Epithelial cell of prostate (primary cell): ENCODE measurements at regions not wholly inside any gene's neighbourhood (a gene's known extent, or its start where the extent isn't known, plus 50 kb on each side); places are given as distances from the start of the nearest gene placed in this dataset.

Experiments
- DNase-seq: peaks from one replicate; pipeline ENCODE4 v3.0.0-alpha.2; 2011; ENCODE audit warnings: low read depth, low spot score
- H3K27ac ChIP-seq: fragments of 450-650 bp; 2 replicates; pipeline ENCODE4 v1.5.1; 2017; ENCODE audit warnings: mild to moderate bottlenecking

DNA sequence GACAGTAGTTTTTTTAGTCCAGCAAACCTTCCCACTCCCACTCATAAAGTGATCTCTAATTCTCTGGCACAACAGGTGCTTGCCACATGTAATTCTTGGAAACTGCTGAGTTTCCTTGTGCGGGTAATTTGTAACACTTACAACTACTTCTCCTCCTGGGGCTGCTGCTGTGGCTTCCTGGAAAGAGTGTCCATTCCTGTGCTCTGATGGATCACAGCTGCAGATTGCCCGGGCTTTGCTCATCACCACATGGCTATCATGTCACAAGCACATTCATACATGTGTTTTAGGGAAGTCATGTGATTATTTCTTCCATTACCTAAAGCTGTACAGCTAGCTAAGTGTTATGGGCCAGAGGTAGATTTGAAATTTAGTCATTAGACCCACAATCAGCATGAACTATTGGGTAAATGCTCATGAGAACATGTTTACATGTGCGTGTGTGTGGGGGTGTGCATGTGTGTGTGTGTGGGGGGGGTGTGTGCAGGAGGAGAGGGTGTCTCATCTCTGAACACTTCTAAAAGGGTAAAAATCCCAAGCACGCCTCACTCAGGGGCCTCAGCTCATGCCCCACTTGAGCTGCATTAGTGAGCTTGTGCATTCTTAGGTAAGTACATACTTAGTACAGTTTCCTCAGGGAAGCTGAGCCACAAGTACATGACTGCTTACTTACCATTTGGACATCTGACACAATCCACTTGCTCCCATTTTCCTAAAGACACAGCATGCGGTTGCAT lies 118.1 kb upstream of the CCDC112 start:
- peak overlapping the region; percentile 71 for H3K27ac ChIP-seq
- DNase-seq: no peak

DNA sequence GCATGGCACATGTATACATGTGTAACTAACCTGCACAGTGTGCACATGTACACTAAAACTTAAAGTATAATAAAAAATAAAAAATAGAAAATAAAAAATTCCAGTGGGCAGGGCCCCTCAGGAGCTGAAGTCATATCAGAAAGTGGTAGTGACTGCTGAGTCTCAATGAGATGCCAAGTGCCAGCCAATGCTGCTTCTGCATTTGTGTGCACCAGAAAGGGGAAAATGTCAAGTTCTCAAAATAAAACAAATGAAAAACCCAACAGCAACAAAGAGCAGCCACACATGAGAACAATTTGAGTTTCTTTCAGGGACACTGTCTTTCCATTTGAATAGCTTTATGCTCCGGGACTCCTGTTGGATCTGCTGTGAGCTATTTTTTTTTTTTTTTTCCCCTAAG lies 117.2 kb upstream of the CCDC112 start:
- no peak overlapping the region for H3K27ac ChIP-seq
- DNase-seq: no peak

DNA sequence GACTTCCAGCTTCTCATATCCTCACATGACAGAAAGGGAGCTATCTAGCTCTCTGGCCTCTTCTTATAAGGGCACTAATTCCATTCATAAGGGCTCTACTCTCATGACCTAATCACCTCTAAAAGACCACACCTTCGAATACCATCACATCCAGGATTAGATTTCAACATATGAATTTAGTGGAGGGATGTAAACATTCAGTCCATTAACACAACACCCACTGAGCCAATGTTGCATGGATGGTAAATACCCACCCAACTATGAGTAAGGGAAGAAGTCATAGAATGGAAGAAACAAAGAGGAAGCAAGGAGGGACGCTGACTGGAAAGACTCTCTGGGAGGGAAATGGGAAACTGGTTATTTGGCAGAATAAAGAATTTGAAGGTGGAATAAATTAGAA lies 112.6 kb upstream of the CCDC112 start:
- no peak for DNase-seq
- no peak overlapping the region for H3K27ac ChIP-seq

DNA sequence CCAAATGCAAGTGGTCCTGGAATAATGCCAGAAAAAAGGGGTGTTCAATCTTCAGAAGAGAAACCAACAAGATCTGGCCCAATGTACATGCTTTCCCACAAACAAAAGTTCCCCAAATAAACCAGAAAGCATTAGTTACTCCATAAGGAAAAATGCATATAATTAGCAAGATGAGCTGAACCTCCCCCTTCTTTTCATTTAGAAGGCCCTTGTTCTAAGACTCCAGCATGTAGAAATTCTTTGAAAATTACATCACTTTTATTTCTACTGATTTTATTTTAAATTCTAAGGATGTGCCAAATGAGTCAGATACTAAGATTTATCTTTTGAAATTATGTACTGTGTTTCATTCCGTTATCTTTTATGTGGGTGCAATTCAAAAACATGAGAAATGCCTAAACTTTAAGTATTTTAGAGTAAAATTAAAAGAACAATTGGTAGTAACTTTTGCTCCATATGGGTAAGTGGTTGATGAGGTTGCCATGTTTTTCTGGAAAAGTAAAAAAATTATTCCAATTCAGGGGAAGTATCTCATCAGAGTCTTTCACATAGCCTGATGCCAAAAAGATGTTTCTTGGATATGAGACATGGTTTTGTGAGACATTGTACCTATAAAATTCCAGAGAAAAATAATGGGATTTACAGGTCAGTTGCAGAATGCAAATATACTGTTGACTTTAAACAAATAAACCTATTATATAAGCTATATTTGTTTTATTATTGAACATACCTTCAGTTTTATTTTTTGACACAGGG lies 106.5 kb upstream of the CCDC112 start:
- H3K27ac ChIP-seq: no peak overlapping the region
- DNase-seq: no peak

DNA sequence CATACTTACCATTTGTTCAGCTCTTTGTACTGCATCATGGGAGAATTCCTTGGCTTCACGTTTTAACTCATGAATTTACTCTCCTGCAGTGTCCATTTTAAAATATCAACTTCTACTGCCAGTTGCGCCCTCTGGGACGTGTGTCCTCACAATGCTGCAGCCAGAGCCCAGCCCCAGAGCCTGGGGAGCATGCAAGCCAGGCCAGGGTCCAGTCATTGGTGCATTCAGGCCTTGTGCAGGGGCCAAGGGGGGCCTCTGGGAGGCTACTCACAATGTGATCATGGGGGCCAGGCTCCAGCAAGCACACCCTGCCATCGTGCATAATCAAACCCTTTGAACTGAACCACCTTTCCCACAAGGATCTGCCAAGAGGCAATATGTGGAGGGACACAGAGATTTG lies 105.6 kb upstream of the CCDC112 start:
- DNase-seq: no peak
- H3K27ac ChIP-seq: no peak overlapping the region

DNA sequence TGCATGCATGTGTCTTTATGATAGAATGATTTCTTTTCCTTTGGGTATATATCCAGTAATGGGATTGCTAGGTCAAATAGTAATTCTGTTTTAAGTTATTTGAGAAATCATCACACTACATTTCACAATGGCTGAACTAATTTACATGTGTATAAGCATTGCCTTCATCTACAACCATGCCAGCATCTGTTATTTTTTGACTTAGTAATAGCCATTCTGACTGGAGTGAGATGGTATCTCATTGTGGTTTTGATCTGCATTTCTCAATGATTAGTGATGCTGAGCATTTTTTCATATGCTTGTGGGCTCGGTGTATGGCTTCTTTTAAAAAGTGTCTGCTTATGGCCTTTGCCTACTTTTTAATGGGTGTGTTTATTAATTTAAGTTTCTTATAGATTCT lies 102.3 kb upstream of the CCDC112 start:
- peak; percentile 52 for DNase-seq
- no peak overlapping the region for H3K27ac ChIP-seq

DNA sequence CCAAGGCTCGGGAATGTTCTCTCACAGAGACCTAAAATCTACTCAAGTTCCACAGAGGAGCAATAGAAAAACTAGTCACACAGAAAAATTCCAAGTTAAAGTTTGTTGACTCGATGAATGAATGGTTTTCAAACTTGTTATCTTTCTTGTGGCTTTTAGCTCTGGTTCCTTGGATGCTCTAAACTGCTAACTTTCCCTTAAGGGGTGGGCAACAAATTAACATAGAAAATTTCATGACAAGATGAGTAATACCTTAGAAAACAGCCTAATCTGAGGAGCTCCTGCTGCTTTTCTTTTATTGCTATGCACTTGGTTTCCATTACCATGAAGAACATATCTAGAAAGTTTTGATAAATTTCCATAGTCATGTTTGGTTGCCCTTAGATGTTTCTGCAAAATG lies 100.2 kb upstream of the CCDC112 start:
- DNase-seq: no peak
- no peak overlapping the region for H3K27ac ChIP-seq

DNA sequence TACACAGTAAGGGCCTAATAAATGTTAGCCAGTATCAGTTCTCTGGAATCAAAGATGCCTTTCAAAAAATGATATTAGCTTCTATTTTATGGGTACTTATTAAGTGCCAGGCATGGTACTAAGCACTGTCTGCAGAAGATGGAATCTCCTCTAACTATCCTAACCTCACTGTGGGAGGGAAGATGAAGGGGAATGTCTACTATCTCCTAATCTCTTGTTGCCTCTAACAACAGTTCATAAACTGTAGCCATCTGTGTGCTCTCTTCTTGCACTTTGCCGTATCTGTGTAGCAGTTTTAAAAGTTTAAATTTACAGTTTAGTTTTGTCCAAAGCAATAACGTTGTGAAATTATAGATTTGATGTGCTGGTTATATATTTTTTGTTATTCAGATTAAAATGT lies 99.6 kb upstream of the CCDC112 start:
- no peak overlapping the region for H3K27ac ChIP-seq
- no peak for DNase-seq

DNA sequence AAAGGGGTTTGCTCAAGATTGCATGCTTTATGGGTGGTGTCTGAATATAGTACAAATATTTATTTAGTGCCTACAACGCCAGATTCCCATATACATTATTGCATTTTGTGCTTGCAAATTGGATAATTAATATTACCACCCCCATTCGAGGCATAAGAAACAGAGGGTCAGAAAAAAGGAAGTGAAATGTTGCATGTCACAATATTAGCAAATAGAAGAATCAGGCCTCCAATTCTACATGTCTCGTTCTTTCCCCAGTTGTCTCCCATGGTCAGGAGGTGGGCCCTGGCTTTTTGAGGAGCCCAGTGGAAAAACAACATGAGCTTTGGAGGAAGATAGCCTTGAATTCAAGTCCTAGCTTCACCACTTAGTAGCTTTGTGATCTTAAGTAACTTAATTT lies 98.1 kb upstream of the CCDC112 start:
- H3K27ac ChIP-seq: no peak overlapping the region
- DNase-seq: no peak

DNA sequence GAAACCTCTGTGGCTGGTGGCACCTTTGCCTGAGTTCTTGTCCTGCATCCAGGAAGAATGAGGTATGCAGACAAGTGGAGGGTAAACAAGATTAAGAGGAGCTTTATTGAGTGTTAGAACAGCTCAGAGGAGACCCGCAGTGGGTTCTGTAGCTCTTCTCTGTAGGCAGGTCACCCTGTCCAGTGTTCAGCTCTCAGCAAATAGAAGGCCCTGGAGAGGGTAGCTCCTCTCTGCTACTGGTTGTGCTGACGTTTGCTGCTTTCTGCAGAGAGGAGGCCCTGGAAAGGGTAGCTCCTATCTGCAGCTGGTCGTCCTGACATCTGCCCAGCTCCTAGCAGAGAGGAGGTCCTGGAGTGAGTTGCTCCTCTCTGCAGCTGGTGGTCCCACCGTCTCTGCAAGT lies 96.8 kb upstream of the CCDC112 start:
- no peak for DNase-seq
- no peak overlapping the region for H3K27ac ChIP-seq

DNA sequence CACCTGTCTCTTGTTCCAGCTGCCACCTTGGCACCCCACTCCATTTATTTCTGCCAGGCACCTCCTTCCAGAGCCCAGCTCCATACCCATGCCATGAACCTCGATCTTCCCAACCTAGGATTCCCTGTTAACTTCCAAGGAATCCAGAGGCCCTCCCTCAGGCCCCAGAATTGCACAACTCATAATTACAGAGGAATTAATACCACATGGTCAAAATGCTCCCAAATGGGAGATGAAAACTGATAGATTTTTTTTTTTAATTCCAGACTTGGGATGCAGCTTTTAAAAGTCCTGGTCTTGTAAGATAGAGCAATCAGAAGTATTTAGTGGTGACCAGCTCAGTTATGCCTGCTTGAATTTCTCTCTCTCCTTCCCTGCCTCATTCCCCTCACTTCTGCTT lies 96.2 kb upstream of the CCDC112 start:
- H3K27ac ChIP-seq: no peak overlapping the region
- no peak for DNase-seq

DNA sequence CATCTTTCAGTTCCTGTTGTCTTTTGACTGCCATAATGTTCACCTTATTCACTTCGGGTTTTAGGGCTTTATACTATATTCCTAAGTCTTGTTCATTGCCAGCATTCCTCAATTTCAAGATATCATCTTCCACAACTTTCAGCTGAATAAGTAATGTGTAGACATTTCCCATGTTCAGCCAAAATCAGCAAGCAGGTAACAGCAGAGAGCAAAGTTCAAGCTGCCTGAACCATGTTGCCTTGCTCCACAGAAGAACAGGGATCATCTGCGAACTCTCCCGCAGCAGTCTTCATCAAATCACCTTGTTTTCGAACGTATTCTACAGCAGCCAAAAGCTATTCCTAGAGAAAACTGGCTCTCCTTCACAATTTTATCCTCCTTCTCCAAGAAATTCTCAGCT lies 95.3 kb upstream of the CCDC112 start:
- DNase-seq: no peak
- H3K27ac ChIP-seq: no peak overlapping the region

DNA sequence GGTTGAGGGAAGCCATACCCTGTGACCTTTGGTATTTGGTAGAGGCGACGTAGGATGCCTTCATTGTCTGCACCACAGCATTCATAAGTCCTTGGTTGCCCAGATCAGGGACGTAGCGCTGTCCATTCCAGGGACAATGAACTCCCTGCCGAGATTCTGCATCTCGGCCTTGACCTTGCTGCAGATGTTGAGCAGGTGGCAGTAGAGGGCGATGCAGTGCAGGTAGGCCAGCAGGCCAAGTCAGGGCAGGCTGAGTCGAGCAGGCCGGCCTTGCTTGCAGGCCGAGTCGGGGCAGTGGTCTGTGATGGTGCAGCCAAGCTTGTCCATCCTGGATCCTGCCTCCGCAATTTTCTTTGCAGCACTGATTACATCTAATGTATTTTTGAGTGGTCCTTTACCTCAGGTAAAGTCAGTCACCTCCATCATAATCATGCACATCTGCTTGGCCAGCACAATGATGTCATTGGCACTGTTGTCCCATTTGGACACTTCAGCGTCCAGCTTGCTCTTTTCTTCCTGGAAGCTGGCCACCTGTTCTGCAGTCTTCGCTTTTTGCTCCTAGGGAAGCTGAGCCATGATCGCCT lies 93.4 kb upstream of the CCDC112 start:
- DNase-seq: no peak
- no peak overlapping the region for H3K27ac ChIP-seq

DNA sequence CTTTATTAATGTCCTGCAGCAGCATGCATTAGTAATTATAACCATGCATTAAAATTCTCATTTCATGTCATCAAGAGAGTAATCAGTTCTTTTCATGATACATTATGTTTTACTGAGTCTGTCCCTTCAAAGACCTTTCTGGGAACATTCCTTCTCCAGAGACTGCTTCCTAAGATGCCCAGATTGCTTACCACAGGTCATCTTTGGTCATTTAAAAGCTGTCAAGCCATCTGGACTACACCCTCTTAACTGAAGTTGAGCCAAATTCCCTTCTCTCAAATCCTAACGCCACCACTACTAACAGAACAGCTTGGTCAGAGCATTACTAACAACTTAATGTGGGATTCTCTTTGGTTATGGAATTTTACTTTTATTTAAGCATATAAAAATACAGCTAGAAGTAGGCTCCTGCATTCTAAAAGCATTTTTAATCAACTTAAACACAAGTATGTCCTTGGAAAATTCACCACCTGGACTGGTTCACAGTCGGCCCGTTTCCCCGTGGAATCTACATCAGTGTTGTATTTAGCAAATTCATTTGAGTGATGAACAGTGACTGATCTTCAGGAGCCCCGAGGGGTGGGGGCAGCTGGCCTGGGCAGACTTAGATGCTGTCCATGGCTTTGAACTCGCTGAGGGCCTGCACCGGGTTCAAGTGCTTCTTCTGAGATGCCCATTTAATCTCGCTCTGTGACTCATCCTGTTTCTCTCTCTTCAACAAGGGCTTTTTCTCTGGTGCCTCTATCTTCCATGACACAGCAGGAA lies 92.8 kb upstream of the CCDC112 start:
- no peak for DNase-seq

DNA sequence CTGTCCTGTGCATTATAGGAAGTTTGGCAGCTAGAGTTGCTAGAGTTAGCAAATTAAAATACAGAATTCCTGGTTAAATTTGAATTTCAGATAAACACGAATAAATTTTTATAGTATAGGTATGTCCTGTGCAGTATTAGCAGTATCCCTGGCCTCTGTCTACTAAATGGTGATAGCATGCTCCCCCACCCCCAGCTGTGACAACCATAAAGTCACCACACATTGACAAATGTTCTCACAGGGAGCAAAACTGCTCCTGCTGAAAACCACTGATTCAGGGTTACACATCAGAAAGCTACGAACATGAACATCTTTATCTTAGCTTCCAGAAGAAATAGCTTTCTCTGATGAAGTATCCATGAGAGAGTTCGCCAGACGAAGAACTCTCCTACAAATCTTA lies 91.8 kb upstream of the CCDC112 start:
- no peak for DNase-seq
- H3K27ac ChIP-seq: no peak overlapping the region

More for the DNA sequence above, 92.8 kb upstream of the CCDC112 start:
- H3K27ac ChIP-seq: no peak overlapping the region

DNA sequence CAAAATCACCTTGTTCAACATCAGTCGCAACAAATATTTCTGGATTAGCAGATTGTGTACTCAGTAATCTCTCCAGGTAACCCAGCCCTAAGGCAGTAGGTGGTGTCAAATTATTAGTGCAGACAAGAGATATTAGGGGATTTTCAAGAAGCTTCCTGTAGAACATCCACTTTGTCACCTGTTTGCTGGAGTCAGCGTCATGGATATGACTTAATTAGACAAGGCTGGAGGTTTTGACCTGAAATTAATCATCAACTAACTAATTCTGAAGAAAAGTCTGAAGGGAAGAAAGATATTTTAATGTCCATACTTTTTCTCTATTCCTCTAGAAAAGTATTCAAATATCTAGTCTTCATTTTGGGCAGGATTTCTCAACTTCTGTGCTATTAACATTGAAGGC lies 91.4 kb upstream of the CCDC112 start:
- no peak for DNase-seq

DNA sequence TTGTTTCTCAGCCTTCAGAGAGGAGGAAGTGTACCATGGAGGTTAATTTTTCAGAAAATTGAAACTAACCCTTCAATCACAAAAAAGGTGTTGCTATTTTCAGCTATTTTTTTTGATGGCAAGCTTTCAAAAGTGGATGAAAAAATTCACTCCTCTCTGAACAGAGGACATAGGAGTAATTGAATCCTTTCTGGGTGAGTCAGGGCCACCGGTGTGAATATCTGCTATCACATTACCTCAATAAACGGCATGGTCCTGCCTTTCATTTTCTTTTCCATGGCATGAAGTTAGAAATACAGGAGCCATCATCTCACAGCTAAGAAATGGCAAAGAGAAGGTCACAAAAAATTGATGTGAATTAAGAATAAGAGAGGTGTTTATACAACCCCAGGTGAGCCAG lies 90.2 kb upstream of the CCDC112 start:
- no peak for DNase-seq
- no peak overlapping the region for H3K27ac ChIP-seq

More for the DNA sequence above, 91.4 kb upstream of the CCDC112 start:
- no peak overlapping the region for H3K27ac ChIP-seq

DNA sequence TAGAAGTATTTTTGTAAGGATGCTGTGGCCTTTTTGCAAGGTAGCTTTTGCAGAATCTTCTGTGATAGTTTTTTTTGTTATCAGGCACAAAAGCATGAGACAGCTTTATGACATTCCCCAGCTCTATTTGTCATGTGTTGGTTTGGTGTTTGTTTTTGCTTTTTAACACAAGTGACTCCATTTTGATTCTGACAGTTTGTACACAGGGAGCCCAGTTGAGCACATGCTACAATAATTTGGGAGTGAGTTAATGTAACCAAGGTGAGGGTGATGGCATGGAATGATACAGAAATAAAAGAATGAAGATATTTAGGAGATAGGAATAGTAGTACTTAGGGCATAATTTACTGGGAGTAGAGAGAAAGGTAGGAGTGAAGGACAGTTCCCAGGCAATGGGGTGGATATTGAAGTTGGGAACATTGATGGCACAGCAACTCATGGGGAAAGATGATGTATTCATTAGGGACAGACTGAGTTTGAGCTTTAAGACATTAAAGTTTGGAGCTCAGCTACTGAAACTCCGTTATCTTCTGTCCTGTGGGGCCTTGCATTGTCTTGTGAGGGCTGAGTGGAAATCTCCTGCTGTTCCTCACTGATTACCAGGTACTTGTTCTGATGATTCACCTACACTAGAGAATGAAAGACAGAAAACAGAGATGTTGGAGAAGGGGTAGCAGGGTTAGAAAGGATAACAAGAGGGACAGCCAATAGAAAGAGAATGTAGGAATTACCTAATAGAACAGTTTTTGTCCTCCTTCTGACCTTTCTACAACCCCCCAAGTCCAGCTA lies 88.3 kb upstream of the CCDC112 start:
- no peak overlapping the region for H3K27ac ChIP-seq
- no peak for DNase-seq

DNA sequence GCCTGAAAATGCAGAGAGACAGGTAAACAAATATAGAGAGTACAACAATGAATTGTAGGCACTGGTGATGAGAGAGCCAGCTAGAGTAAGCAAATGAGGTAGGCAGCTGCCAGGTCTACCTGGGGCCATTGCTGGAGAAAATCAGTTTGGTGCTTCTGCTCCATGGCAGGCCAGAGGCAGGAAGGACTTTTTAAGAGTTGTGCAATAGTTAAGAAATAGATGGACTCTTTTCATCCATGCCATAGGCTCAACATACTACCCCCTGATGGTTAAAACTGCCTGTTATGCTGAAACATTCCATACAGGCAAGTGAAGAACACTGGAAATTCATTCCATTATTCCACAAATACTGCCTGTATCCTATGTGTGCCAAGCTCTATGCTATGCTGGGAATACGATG lies 86.5 kb upstream of the CCDC112 start:
- DNase-seq: no peak
- no peak overlapping the region for H3K27ac ChIP-seq
